Stomach (tissue), 8 donors: ENCODE measurements at regions not wholly inside any gene's neighbourhood (a gene's known extent, or its start where the extent isn't known, plus 50 kb on each side); places are given as distances from the start of the nearest gene placed in this dataset.

Experiments
- DNase-seq, 2 donors: peaks; one replicate each; pipeline versions ENCODE4 v3.0.0 to v3.0.0-alpha.2; 2013 to 2019
- H3K27ac ChIP-seq, 5 donors: fragments of 200-600 bp in 4 of 5; sonication (generic) in 4 of 5; one replicate each; pipeline ENCODE4 v1.5.1; 2013 to 2019; ENCODE audit warnings: mild to moderate bottlenecking in 1 of 5, moderate library complexity in 1 of 5
- H3K27me3 ChIP-seq, 3 donors: fragments of 200-600 bp; sonication (generic); one replicate each; pipeline ENCODE4 v1.5.1; 2017 to 2019; ENCODE audit warnings: mixed run types in 1 of 3
- H3K36me3 ChIP-seq, 4 donors: fragments of 200-600 bp; sonication (generic); 1 replicate in 3 of 4; 2 replicates in 1 of 4; pipeline ENCODE4 v1.5.1; 2016 to 2019
- H3K4me1 ChIP-seq, 4 donors: fragments of 200-600 bp; sonication (generic); one replicate each; pipeline ENCODE4 v1.5.1; 2016 to 2019
- H3K4me3 ChIP-seq, 4 donors: fragments of 200-600 bp; sonication (generic) in 3 of 4; one replicate each; pipeline ENCODE4 v1.5.1; 2016 to 2019; ENCODE audit warnings: mild to moderate bottlenecking in 1 of 4
- H3K9me3 ChIP-seq, 4 donors: fragments of 200-600 bp; sonication (generic); one replicate each; pipeline ENCODE4 v1.5.1; 2016 to 2019
- CTCF ChIP-seq, 7 experiments: fragments of 450-650 bp in 4 of 7; fragments of 200-600 bp in 3 of 7; sonication (generic) in 3 of 7; IDR thresholded peaks; one replicate each; pipeline ENCODE4 v1.5.1; 2016 to 2019; ENCODE audit warnings: antibody characterized with exemption in 7 of 7, control low read depth in 2 of 7, mild to moderate bottlenecking in 1 of 7
- EP300 ChIP-seq: sonication (generic); formaldehyde crosslinking; IDR thresholded peaks from one replicate; pipeline ENCODE4 v1.6.1; 2017; ENCODE audit warnings: antibody characterized with exemption
- POLR2A ChIP-seq, 4 donors: fragments of 450-650 bp; IDR thresholded peaks; one replicate each; pipeline ENCODE4 v1.6.1; 2016; ENCODE audit warnings: antibody characterized with exemption in 4 of 4, control low read depth in 2 of 4, mild to moderate bottlenecking in 1 of 4, moderate library complexity in 1 of 4
- POLR2AphosphoS5 ChIP-seq, 3 donors: sonication (generic); formaldehyde crosslinking; IDR thresholded peaks; one replicate each; pipeline ENCODE4 v1.6.1; 2016; ENCODE audit warnings: antibody characterized with exemption in 3 of 3
- WGBS, 5 donors: extraction: QIAGEN DNeasy Blood & Tissue Kit in 3 of 5; methylation state at CpG; one replicate each; pipeline versions ENCODE4 v1.1.5 to v1.1.7; 2013 to 2018; 5-methylcytosine and 5-hydroxymethylcytosine counted together
- intact Hi-C: fragments of 100-400 bp; cut with DNase I; formaldehyde crosslinking; loops from one replicate; pipeline ENCODE4 v1.15.1; 2023; ENCODE audit warnings: low total_unique reads
- donor health status: healthy with polysubstance abuse.
- donor health status: Bipolar disorder and iron deficiency.
- donor health status: healthy.

- Histone ChIP-seq H3K4me1 (no peaks in the 10 kb centered on the region), H3K36me3 (no peaks in the 10 kb centered on the region), H3K27ac (no peak overlapping the region), H3K4me3 (no peak overlapping the region), H3K9me3 (no peaks in the 10 kb centered on the region), H3K27me3 (no peaks in the 10 kb centered on the region)
- TF ChIP-seq EP300 (no peak), CTCF (IDR thresholded peaks at IDR 0.05) (no peak), POLR2AphosphoS5 (IDR thresholded peaks at IDR 0.05) (no peak), POLR2A (IDR thresholded peaks at IDR 0.05) (no peak)
- intact Hi-C loops, result no loop called here
- no peak for DNase-seq
Observed at GRCh38 chr4:138927072-138927471, 88.5 kb upstream of the NOCT start.

GRCh38 chr4:138925495-138925894, 90.1 kb upstream of the NOCT start:
- TF ChIP-seq POLR2AphosphoS5 (IDR thresholded peaks at IDR 0.05) (no peak), POLR2A (IDR thresholded peaks at IDR 0.05) (no peak), EP300 (no peak), CTCF (IDR thresholded peaks at IDR 0.05) (no peak)
- Histone ChIP-seq H3K36me3 (no peaks in the 10 kb centered on the region), H3K4me1 (no peaks in the 10 kb centered on the region), H3K9me3 (no peaks in the 10 kb centered on the region), H3K27ac (no peak overlapping the region), H3K27me3 (no peaks in the 10 kb centered on the region), H3K4me3 (no peak overlapping the region)
- 50 to 64% (median 59%) methylated on average over 3 of the region's 3 CpGs for WGBS, 5 donors
- intact Hi-C loops, result no loop called here
- no peak for DNase-seq

DNA sequence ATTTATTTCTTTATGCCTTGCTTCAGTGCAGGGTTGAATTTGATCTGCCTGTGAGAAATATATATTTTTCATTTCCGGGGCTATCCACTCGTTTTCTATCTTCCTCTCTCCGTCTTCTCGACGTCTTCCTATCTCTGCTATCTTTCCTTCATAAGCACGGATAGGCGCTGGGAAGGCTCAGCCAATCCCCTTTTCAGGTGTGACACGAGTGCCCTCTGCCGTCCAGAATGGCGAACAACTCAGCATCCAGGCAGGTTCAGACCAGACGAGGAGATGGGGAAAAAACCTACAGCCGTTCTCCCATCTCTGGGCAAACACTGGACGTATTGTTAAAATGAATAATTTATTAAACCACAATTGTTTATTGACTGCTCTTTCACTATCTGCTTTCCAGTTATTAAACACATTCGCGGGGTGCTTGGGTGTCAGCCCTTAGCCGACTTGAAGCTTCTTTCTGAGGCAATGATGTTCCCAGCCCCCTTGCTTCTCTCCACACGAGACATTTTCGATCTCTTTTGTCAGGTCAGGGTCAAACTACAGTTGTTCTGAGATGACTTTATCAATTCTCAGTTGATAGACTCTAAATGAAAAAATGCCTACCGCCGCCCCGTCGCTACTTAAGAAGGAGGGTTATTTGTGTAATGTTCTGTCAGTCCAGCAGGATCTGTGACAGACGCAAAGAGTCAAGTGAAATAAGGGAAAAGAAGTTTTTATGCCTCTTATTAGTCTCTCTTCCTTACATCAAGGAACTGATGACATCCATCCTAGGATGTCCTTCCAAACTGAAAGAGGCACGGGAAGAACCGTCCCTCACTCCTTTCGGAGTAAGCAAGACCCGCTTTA, 96.3 kb upstream of the NOCT start:
- no peak overlapping the region for H3K27ac ChIP-seq
- no peaks in the 10 kb centered on the region for H3K4me1 ChIP-seq
- H3K9me3 ChIP-seq, result no peaks in the 10 kb centered on the region
- intact Hi-C loops, result no loop called here
- peak; percentile 66 to 88 for DNase-seq
- H3K4me3 ChIP-seq, result no peak overlapping the region
- 29 to 37% (median 32%) methylated on average over 27 of the region's 27 CpGs for WGBS, 5 donors
- no peaks in the 10 kb centered on the region for H3K27me3 ChIP-seq
- H3K36me3 ChIP-seq, result no peaks in the 10 kb centered on the region
- no peak for TF ChIP-seq POLR2A (IDR thresholded peaks at IDR 0.05)
- peak in 5 of 7 experiments; percentile 13 to 55 (median 45) for TF ChIP-seq CTCF (IDR thresholded peaks at IDR 0.05)

DNA sequence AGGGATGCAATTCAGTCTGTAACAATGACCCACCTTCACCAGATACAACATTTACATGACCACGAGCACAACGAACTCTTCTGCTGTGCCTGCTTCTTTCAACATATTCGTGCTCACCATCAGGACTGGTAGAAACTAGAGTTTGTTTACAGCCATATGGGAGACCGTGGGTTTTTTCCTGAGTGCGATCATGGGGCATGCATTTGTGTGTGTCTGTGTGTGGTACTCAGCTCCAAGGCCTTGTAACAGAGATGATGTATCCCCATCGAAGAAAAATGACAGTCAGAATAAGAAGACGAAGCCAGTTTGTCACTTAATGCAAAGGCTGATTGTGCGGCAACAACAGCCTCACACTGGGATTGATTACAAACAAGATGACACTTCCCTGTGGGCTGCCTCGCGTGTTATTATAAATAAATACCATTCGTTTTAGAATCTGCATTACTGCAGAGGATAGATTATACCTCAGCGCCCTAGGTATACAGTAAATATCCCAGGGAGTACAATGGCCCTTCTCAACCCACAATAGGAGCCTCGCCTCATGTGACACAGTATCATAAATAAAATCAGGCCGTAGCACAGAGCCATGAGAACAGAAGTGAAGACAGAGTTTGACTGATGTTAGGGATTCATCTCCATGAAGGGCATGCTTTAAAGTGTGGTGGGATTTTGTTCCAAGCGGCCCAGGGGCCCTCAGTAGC, 97.3 kb upstream of the NOCT start:
- Histone ChIP-seq H3K36me3 (no peaks in the 10 kb centered on the region), H3K4me1 (peaks cover 0 to under 1% (median 0%) of the 10 kb centered on the region in 4 donors), H3K27me3 (no peaks in the 10 kb centered on the region), H3K9me3 (no peaks in the 10 kb centered on the region), H3K4me3 (no peak overlapping the region), H3K27ac (no peak overlapping the region)
- no peak for DNase-seq
- intact Hi-C loops, result no loop called here
- TF ChIP-seq CTCF (IDR thresholded peaks at IDR 0.05) (no peak), POLR2AphosphoS5 (IDR thresholded peaks at IDR 0.05) (no peak), POLR2A (IDR thresholded peaks at IDR 0.05) (no peak), EP300 (no peak)
- 82 to 85% (median 82%) methylated on average over 15 of the region's 15 CpGs for WGBS, 5 donors
